WERI-Rb-1 (cell line): ENCODE measurements at regions not wholly inside any gene's neighbourhood (a gene's known extent, or its start where the extent isn't known, plus 50 kb on each side); places are given as distances from the start of the nearest gene placed in this dataset.

Experiments
- DNase-seq: peaks from one replicate; pipeline ENCODE4 v3.0.0-alpha.2; 2020
- H3K27ac ChIP-seq: fragments of 250-450 bp; sonication (Bioruptor Pico); 2 replicates; pipeline ENCODE4 v1.5.1; 2020; ENCODE audit warnings: mild to moderate bottlenecking, moderate library complexity
- H3K27me3 ChIP-seq: fragments of 250-450 bp; sonication (Bioruptor Pico); 2 replicates; pipeline ENCODE4 v1.5.1; 2021; ENCODE audit warnings: mild to moderate bottlenecking, low read depth, moderate library complexity; ENCODE audit not compliant: insufficient read depth, severe bottlenecking
- H3K36me3 ChIP-seq: fragments of 250-450 bp; sonication (Bioruptor Pico); 2 replicates; pipeline ENCODE4 v1.5.1; 2020; ENCODE audit warnings: mild to moderate bottlenecking, moderate library complexity
- H3K4me3 ChIP-seq: 2 replicates; pipeline ENCODE4 v1.5.1; 2011; ENCODE audit warnings: low read depth, mild to moderate bottlenecking, control low read depth, low read length
- H3K9me3 ChIP-seq: fragments of 250-450 bp; sonication (Bioruptor Pico); 2 replicates; pipeline ENCODE4 v1.5.1; 2021; ENCODE audit warnings: mild to moderate bottlenecking, moderate library complexity; ENCODE audit not compliant: severe bottlenecking
- TF ChIP-seq, protein P1 (sequence below): IDR thresholded peaks from 2 replicates; pipeline ENCODE4 v1.5.1; 2011; ENCODE audit warnings: low read depth, mild to moderate bottlenecking, control low read depth, inconsistent platforms, low read length

DNA sequence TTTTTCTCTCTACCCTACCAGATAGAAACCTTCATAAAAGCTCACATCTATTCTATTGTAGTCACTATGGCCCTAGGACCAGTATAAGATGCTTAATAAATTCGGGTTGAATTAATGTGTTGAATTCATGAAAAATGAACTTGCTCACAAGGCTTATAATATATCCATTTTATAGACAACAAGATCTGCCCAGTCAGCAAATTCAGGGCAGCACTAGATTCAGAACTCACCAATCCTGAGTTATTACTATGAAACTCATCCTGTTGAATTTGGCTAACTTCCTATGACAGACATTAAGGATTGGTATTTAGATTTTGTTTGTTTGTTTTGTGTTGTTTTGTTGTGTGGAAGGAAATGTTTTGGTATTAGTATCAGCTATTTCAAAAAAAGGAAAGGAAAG is 143.6 kb upstream of the CCNG1 start:
- no peak for DNase-seq
- Histone ChIP-seq H3K36me3 (no peaks in the 10 kb centered on the region), H3K9me3 (no peaks in the 10 kb centered on the region), H3K4me3 (no peak overlapping the region), H3K27me3 (peaks cover 31% of the 10 kb centered on the region), H3K27ac (no peak overlapping the region)
- TF ChIP-seq, protein P1, sequence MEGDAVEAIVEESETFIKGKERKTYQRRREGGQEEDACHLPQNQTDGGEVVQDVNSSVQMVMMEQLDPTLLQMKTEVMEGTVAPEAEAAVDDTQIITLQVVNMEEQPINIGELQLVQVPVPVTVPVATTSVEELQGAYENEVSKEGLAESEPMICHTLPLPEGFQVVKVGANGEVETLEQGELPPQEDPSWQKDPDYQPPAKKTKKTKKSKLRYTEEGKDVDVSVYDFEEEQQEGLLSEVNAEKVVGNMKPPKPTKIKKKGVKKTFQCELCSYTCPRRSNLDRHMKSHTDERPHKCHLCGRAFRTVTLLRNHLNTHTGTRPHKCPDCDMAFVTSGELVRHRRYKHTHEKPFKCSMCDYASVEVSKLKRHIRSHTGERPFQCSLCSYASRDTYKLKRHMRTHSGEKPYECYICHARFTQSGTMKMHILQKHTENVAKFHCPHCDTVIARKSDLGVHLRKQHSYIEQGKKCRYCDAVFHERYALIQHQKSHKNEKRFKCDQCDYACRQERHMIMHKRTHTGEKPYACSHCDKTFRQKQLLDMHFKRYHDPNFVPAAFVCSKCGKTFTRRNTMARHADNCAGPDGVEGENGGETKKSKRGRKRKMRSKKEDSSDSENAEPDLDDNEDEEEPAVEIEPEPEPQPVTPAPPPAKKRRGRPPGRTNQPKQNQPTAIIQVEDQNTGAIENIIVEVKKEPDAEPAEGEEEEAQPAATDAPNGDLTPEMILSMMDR, result no peak

- peaks cover 62% of the 10 kb centered on the region for H3K27me3 ChIP-seq
- H3K4me3 ChIP-seq, result no peak overlapping the region
- DNase-seq, result no peak
- H3K27ac ChIP-seq, result no peak overlapping the region
- TF ChIP-seq, protein P1, result no peak
- no peaks in the 10 kb centered on the region for H3K36me3 ChIP-seq
- H3K9me3 ChIP-seq, result no peaks in the 10 kb centered on the region
Measured at GRCh38 chr5:163303718-163304117, 133.7 kb upstream of the CCNG1 start.

DNA sequence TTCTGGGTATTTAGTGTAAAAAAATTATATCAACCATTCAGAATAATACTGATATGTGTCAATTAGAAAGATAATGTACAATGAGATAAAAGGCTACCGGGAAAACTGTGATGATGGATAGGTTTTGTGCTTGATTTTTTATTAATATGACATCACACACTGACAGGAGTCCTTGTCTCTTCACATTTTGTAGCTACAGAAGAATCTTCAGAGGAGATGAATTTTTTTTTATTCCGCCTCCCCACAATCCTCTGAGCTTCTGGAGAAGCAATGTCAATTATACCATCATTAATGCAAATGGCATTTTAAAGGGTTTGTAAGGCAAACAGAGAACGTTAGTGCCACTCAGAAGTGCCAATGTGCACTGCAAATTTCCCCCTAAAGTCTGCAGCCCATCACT is 131.7 kb upstream of the CCNG1 start:
- no peak overlapping the region for H3K4me3 ChIP-seq
- H3K27me3 ChIP-seq, result peaks cover 55% of the 10 kb centered on the region
- H3K27ac ChIP-seq, result no peak overlapping the region
- TF ChIP-seq, protein P1, result no peak
- DNase-seq, result no peak
- H3K36me3 ChIP-seq, result no peaks in the 10 kb centered on the region
- no peaks in the 10 kb centered on the region for H3K9me3 ChIP-seq

DNA sequence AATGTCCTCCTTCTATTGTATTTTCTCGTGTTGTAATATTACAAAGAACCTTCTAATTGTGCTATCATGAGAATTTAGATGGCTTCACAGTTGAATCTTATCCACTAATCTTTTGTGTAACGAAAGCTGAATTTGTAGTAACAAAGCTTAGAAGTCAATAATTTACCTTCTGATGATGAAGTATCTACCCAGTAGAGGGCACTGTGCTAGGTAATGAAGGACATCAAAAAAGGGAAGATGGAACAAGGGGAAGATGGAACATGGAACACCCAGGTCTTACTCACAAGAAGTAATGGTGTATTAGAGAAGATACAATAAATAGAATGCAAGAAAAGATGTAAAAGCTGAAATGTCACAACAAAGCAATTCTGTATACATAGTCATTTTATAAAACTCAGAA is 131.0 kb upstream of the CCNG1 start:
- no peak overlapping the region for H3K27ac ChIP-seq
- DNase-seq, result no peak
- no peak overlapping the region for H3K4me3 ChIP-seq
- H3K36me3 ChIP-seq, result no peaks in the 10 kb centered on the region
- H3K9me3 ChIP-seq, result no peaks in the 10 kb centered on the region
- TF ChIP-seq, protein P1, result peak; percentile 13; the same call in 1 of the 2 replicates
- peaks cover 54% of the 10 kb centered on the region for H3K27me3 ChIP-seq

DNA sequence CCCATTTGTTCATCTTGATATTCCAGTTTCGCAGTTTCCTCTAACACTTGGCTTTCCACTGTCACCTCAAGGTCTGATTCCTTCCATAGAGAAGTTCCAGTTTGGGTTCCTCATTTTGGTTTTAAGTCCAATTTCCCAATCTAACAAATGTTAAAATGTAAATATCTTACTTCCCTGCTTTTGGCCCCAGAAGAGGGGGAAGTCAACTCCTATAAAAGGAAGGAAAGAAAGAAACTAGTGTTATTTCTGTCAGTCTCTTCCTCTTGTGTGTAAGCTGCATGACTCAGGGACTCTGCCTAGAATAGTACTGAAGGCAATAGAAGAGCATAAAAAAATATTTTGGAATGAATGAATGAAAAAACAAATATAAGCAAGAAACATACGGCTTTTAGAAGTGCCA is 127.5 kb upstream of the CCNG1 start:
- H3K36me3 ChIP-seq, result no peaks in the 10 kb centered on the region
- no peak overlapping the region for H3K4me3 ChIP-seq
- H3K27ac ChIP-seq, result no peak overlapping the region
- DNase-seq, result no peak
- H3K27me3 ChIP-seq, result peaks cover 40% of the 10 kb centered on the region
- H3K9me3 ChIP-seq, result no peaks in the 10 kb centered on the region
- TF ChIP-seq, protein P1, result no peak

DNA sequence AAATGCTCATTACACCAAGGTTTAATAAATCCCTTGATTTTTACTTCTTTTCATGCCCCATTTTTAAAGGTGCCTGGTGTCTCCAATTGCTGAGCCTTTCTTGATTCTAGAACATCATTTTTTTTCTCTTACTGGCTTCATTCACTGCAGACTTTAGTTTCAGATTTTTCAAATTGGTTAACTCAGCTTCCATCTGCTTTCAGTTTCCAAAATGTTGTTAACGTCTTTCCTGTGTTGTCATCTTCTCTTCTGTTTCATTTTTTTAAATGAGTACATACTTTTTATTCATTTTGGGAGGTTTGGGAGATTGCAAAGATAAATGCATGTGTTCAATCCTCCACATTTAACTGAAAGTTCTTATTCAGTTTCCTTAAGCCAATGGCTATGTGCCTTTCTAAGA is 126.4 kb upstream of the CCNG1 start:
- no peak overlapping the region for H3K27ac ChIP-seq
- no peak for DNase-seq
- TF ChIP-seq, protein P1, result no peak
- H3K4me3 ChIP-seq, result no peak overlapping the region
- no peaks in the 10 kb centered on the region for H3K36me3 ChIP-seq
- H3K27me3 ChIP-seq, result peaks cover 34% of the 10 kb centered on the region
- no peaks in the 10 kb centered on the region for H3K9me3 ChIP-seq
